H9 (cell line): ENCODE measurements at regions not wholly inside any gene's neighbourhood (a gene's known extent, or its start where the extent isn't known, plus 50 kb on each side); places are given as distances from the start of the nearest gene placed in this dataset.

Source experiments
- DNase-seq: peaks from one replicate; pipeline ENCODE4 v3.0.0-alpha.2; 2017
- H2AFZ ChIP-seq: one replicate; pipeline ENCODE4 v1.6.1; 2013; ENCODE audit warnings: mild to moderate bottlenecking, low read length, control low read depth, moderate library complexity
- H2AK5ac ChIP-seq: 2 replicates; pipeline ENCODE4 v1.6.1; 2013; ENCODE audit warnings: low read length, control low read depth, mixed read lengths; ENCODE audit not compliant: insufficient read length
- H2BK120ac ChIP-seq: one replicate; pipeline ENCODE4 v1.6.1; 2013; ENCODE audit warnings: low read depth, mild to moderate bottlenecking, low read length, control low read depth, inconsistent platforms; ENCODE audit not compliant: poor library complexity, severe bottlenecking
- H2BK12ac ChIP-seq: 2 replicates; pipeline ENCODE4 v1.6.1; 2013; ENCODE audit warnings: low read length, control low read depth, mixed read lengths, low read depth; ENCODE audit not compliant: insufficient read length
- H2BK15ac ChIP-seq: 2 replicates; pipeline ENCODE4 v1.6.1; 2013; ENCODE audit warnings: low read depth, low read length, control low read depth
- H2BK20ac ChIP-seq: one replicate; pipeline ENCODE4 v1.6.1; 2013; ENCODE audit warnings: low read depth, mild to moderate bottlenecking, low read length, control low read depth, inconsistent platforms; ENCODE audit not compliant: poor library complexity, severe bottlenecking
- H2BK5ac ChIP-seq: 2 replicates; pipeline ENCODE4 v1.6.1; 2013; ENCODE audit warnings: low read length, control low read depth, mixed read lengths; ENCODE audit not compliant: insufficient read length
- H3K14ac ChIP-seq: 2 replicates; pipeline ENCODE4 v1.6.1; 2013; ENCODE audit warnings: low read length, control low read depth; ENCODE audit not compliant: insufficient read depth
- H3K18ac ChIP-seq: 2 replicates; pipeline ENCODE4 v1.6.1; 2013; ENCODE audit warnings: low read depth, mild to moderate bottlenecking, mixed read lengths, low read length, control low read depth; ENCODE audit not compliant: insufficient read length
- H3K23ac ChIP-seq: 2 replicates; pipeline ENCODE4 v1.6.1; 2013; ENCODE audit warnings: low read length, control low read depth, mixed read lengths, low read depth; ENCODE audit not compliant: insufficient read length
- H3K23me2 ChIP-seq: 2 replicates; pipeline ENCODE4 v1.6.1; 2013; ENCODE audit warnings: low read depth, mild to moderate bottlenecking, mixed read lengths, low read length, control low read depth; ENCODE audit not compliant: insufficient read length, poor library complexity, severe bottlenecking
- H3K27ac ChIP-seq: 2 replicates; pipeline ENCODE4 v1.5.1; 2013; ENCODE audit warnings: low read length, control low read depth, mixed read lengths, low read depth; ENCODE audit not compliant: insufficient read length
- H3K27me3 ChIP-seq: 2 replicates; pipeline ENCODE4 v1.6.1; 2013; ENCODE audit warnings: low read length, control low read depth, inconsistent platforms; ENCODE audit not compliant: insufficient read depth
- H3K4ac ChIP-seq: 2 replicates; pipeline ENCODE4 v1.6.1; 2013; ENCODE audit warnings: low read depth, mild to moderate bottlenecking, control low read depth, inconsistent platforms, low read length, moderate library complexity
- H3K4me1 ChIP-seq: 2 replicates; pipeline ENCODE4 v1.6.1; 2013; ENCODE audit warnings: low read length, control low read depth, inconsistent platforms; ENCODE audit not compliant: insufficient read depth
- H3K4me2 ChIP-seq: 2 replicates; pipeline ENCODE4 v1.6.1; 2013; ENCODE audit warnings: low read length, control low read depth, mixed read lengths; ENCODE audit not compliant: insufficient read length, insufficient read depth
- H3K56ac ChIP-seq: 2 replicates; pipeline ENCODE4 v1.6.1; 2013; ENCODE audit warnings: low read depth, mild to moderate bottlenecking, mixed read lengths, low read length, control low read depth; ENCODE audit not compliant: insufficient read length
- H3K79me1 ChIP-seq: 2 replicates; pipeline ENCODE4 v1.6.1; 2013; ENCODE audit warnings: low read depth, mild to moderate bottlenecking, moderate library complexity, low read length, control low read depth, inconsistent platforms; ENCODE audit not compliant: insufficient read depth, poor library complexity, severe bottlenecking
- H3K79me2 ChIP-seq: 2 replicates; pipeline ENCODE4 v1.6.1; 2013; ENCODE audit warnings: low read length, control low read depth, inconsistent platforms; ENCODE audit not compliant: insufficient read depth
- H3K9ac ChIP-seq: 2 replicates; pipeline ENCODE4 v1.6.1; 2013; ENCODE audit warnings: low read length, control low read depth, mixed read lengths; ENCODE audit not compliant: insufficient read length; ENCODE audit errors: extremely low read depth
- H3K9me3 ChIP-seq: one replicate; pipeline ENCODE4 v1.6.1; 2013; ENCODE audit warnings: low read depth, low read length, inconsistent platforms; ENCODE audit not compliant: control insufficient read depth
- H3T11ph ChIP-seq: one replicate; pipeline ENCODE4 v1.6.1; 2013; ENCODE audit warnings: mild to moderate bottlenecking, low read length, control low read depth, inconsistent platforms
- H4K20me1 ChIP-seq: one replicate; pipeline ENCODE4 v1.6.1; 2013; ENCODE audit not compliant: control insufficient read depth, insufficient read length, insufficient read depth
- H4K5ac ChIP-seq: 2 replicates; pipeline ENCODE4 v1.6.1; 2013; ENCODE audit warnings: low read depth, mild to moderate bottlenecking, mixed read lengths, low read length, control low read depth; ENCODE audit not compliant: insufficient read length
- H4K8ac ChIP-seq: replicated peaks from 2 replicates; pipeline ENCODE4 v1.6.1; 2013; ENCODE audit warnings: low read length, control low read depth, mixed read lengths, low read depth; ENCODE audit not compliant: insufficient read length
- H4K91ac ChIP-seq: 2 replicates; pipeline ENCODE4 v1.6.1; 2013; ENCODE audit warnings: low read depth, mild to moderate bottlenecking, moderate library complexity, mixed read lengths, low read length, control low read depth; ENCODE audit not compliant: insufficient read length
- H3K27ac Mint-ChIP-seq, 3 experiments: 2 replicates in 2 of 3; 3 replicates in 1 of 3; pipeline ENCODE4 v1.8.0; 2020 to 2021; ENCODE audit warnings: mixed read lengths in 3 of 3, mild to moderate bottlenecking in 1 of 3, moderate library complexity in 1 of 3
- H3K27me3 Mint-ChIP-seq: 2 replicates; pipeline ENCODE4 v1.8.0; 2021; ENCODE audit warnings: low read depth, mild to moderate bottlenecking, moderate library complexity, mixed read lengths
- H3K36me3 Mint-ChIP-seq, 3 experiments: 2 replicates in 2 of 3; 3 replicates in 1 of 3; pipeline ENCODE4 v1.8.0; 2020 to 2021; ENCODE audit warnings: low read depth in 3 of 3, mixed read lengths in 3 of 3; ENCODE audit not compliant: insufficient read depth in 1 of 3
- H3K4me1 Mint-ChIP-seq, 2 experiments: 2 replicates each; pipeline ENCODE4 v1.8.0; 2020; ENCODE audit warnings: mixed read lengths in 2 of 2
- H3K4me3 Mint-ChIP-seq, 2 experiments: 2 replicates in 1 of 2; 3 replicates in 1 of 2; pipeline ENCODE4 v1.8.0; 2020 to 2021; ENCODE audit warnings: mild to moderate bottlenecking in 2 of 2, mixed read lengths in 2 of 2, moderate library complexity in 1 of 2
- H3K9me3 Mint-ChIP-seq, 2 experiments: 2 replicates in 1 of 2; 3 replicates in 1 of 2; pipeline ENCODE4 v1.8.0; 2020; ENCODE audit warnings: mild to moderate bottlenecking in 2 of 2, mixed read lengths in 2 of 2, moderate library complexity in 1 of 2
- CTCF ChIP-seq: fragments of 200-600 bp; sonication (generic); conservative IDR thresholded peaks from 3 replicates; pipeline ENCODE4 v1.8.0; 2021; ENCODE audit warnings: antibody characterized with exemption, mild to moderate bottlenecking
- WGBS: extraction: QIAGEN DNeasy Blood & Tissue Kit; methylation state at CpG from one replicate; pipeline ENCODE4 v1.1.7; 2013; ENCODE audit warnings: missing lambda C conversion rate, low lambda C conversion rate, mixed read lengths; ENCODE audit not compliant: insufficient read length; ENCODE audit errors: extremely low coverage; 5-methylcytosine and 5-hydroxymethylcytosine counted together

DNA sequence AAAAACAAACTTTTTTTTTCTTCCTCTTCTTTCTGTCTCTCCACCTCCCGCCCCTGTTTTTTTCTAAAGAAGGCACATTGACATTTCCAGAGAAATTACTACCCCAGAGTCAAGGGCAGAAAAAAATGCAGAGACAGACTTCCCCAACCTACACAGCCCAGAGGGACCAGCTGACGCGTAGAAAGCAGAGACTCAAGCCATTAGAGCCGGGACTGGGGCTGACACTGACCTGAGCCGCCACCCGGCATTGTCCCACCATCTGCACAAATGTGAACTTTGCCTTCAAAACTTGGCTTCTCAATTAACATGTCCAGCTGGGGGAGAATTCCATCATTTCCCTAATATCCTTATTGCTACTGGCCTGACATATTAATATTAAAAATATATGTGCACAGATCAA lies 385.6 kb downstream of the NR2F2 start:
- no peaks in the 10 kb centered on the region for H3K23me2 ChIP-seq
- H4K20me1 ChIP-seq, result no peaks in the 10 kb centered on the region
- DNase-seq, result no peak
- no peak overlapping the region for H2BK15ac ChIP-seq
- H2AFZ ChIP-seq, result no peak overlapping the region
- no peak overlapping the region for H3K9ac ChIP-seq
- Mint-ChIP-seq H3K9me3 (no peaks in the 10 kb centered on the region), H3K27me3 (peaks cover 2% of the 10 kb centered on the region), H3K27ac (no peak overlapping the region), H3K4me3 (no peak overlapping the region), H3K4me1 (no peaks in the 10 kb centered on the region), H3K36me3 (no peaks in the 10 kb centered on the region)
- no peak overlapping the region for H3T11ph ChIP-seq
- H3K79me1 ChIP-seq, result no peaks in the 10 kb centered on the region
- no peak overlapping the region for H3K56ac ChIP-seq
- H2BK5ac ChIP-seq, result no peak overlapping the region
- H3K23ac ChIP-seq, result no peak overlapping the region
- no CpG with 5 or more reads among the region's 6 CpGs for WGBS
- TF ChIP-seq CTCF, result no peak
- no peak overlapping the region for H2BK20ac ChIP-seq
- no peaks in the 10 kb centered on the region for H3K79me2 ChIP-seq
- H3K27me3 ChIP-seq, result no peaks in the 10 kb centered on the region
- H2BK120ac ChIP-seq, result no peak overlapping the region
- no peak overlapping the region for H3K27ac ChIP-seq
- no peak overlapping the region for H4K5ac ChIP-seq
- no peak overlapping the region for H3K18ac ChIP-seq
- no peak overlapping the region for H2BK12ac ChIP-seq
- H4K91ac ChIP-seq, result no peak overlapping the region
- H4K8ac ChIP-seq, result no peak overlapping the region
- no peaks in the 10 kb centered on the region for H3K4me1 ChIP-seq
- no peak overlapping the region for H3K4me2 ChIP-seq
- H3K4ac ChIP-seq, result no peak overlapping the region
- H2AK5ac ChIP-seq, result no peak overlapping the region
- no peak overlapping the region for H3K14ac ChIP-seq
- H3K9me3 ChIP-seq, result no peaks in the 10 kb centered on the region
